ENCODE measurements at regions not wholly inside any gene's neighbourhood (a gene's known extent, or its start where the extent isn't known, plus 50 kb on each side); places are given as distances from the start of the nearest gene placed in this dataset.

- DNase-seq, result no peak
These were observed 369.6 kb upstream of the DYNLRB2 start for GRCh38 chr16:80171199-80171598.

GRCh38 chr16:80167657-80168390 is 373.0 kb upstream of the DYNLRB2 start:
- DNase-seq, result no peak

- DNase-seq, result no peak
These were observed 374.7 kb upstream of the DYNLRB2 start for GRCh38 chr16:80166082-80166481.

- no peak for DNase-seq
These were observed 375.7 kb upstream of the DYNLRB2 start for GRCh38 chr16:80164966-80165550.

- no peak for DNase-seq
These were observed 377.5 kb upstream of the DYNLRB2 start for GRCh38 chr16:80163339-80163738.

GRCh38 chr16:80161799-80162739 is 378.7 kb upstream of the DYNLRB2 start:
- no peak for DNase-seq

- DNase-seq, result no peak
These were observed 382.0 kb upstream of the DYNLRB2 start for GRCh38 chr16:80158766-80159165.

- no peak for DNase-seq
These were observed 389.1 kb upstream of the DYNLRB2 start for GRCh38 chr16:80151722-80152111.

GRCh38 chr16:80150978-80151721 is 389.6 kb upstream of the DYNLRB2 start:
- DNase-seq, result no peak

- DNase-seq, result no peak
These were observed 392.0 kb upstream of the DYNLRB2 start for GRCh38 chr16:80148826-80149225.

- no peak for DNase-seq
These were observed 393.7 kb upstream of the DYNLRB2 start for GRCh38 chr16:80147026-80147655.

GRCh38 chr16:80144191-80144590 is 396.6 kb upstream of the DYNLRB2 start:
- DNase-seq, result no peak

- DNase-seq, result no peak
These were observed 397.9 kb upstream of the DYNLRB2 start for GRCh38 chr16:80142940-80143339.

- no peak for DNase-seq
These were observed 398.5 kb upstream of the DYNLRB2 start for GRCh38 chr16:80142281-80142680.

- no peak for DNase-seq
These were observed 411.0 kb upstream of the DYNLRB2 start for GRCh38 chr16:80129791-80130190.

GRCh38 chr16:80125677-80126076 is 415.1 kb upstream of the DYNLRB2 start:
- DNase-seq, result no peak

GRCh38 chr16:80123189-80123588 is 417.6 kb upstream of the DYNLRB2 start:
- DNase-seq, result no peak

GRCh38 chr16:80122115-80122514 is 418.7 kb upstream of the DYNLRB2 start:
- DNase-seq, result no peak

GRCh38 chr16:80121522-80121909 is 419.3 kb upstream of the DYNLRB2 start:
- DNase-seq, result no peak

- DNase-seq, result no peak
These were observed 419.8 kb upstream of the DYNLRB2 start for GRCh38 chr16:80120899-80121521.

- no peak for DNase-seq
These were observed 423.1 kb upstream of the DYNLRB2 start for GRCh38 chr16:80117556-80118130.

GRCh38 chr16:80116711-80117110 is 424.1 kb upstream of the DYNLRB2 start:
- no peak for DNase-seq
